Peyer's patch (tissue), 4 donors: ENCODE measurements at regions not wholly inside any gene's neighbourhood (a gene's known extent, or its start where the extent isn't known, plus 50 kb on each side); places are given as distances from the start of the nearest gene placed in this dataset.

Source experiments
- CTCF ChIP-seq, 6 experiments: fragments of 450-650 bp in 4 of 6; fragments of 200-600 bp in 2 of 6; sonication (generic) in 1 of 6; IDR thresholded peaks; one replicate each; pipeline ENCODE4 v1.5.1; 2017 to 2019; ENCODE audit warnings: antibody characterized with exemption in 6 of 6, mild to moderate bottlenecking in 3 of 6, moderate library complexity in 1 of 6
- POLR2A ChIP-seq, 2 donors: fragments of 450-650 bp; IDR thresholded peaks; one replicate each; pipeline ENCODE4 v1.5.1; 2017; ENCODE audit warnings: antibody characterized with exemption in 2 of 2, mild to moderate bottlenecking in 2 of 2, moderate library complexity in 2 of 2

GRCh38 chr20:24767623-24768100, 181.4 kb upstream of the CST7 start:
- no peak for TF ChIP-seq CTCF (IDR thresholded peaks at IDR 0.05)
- TF ChIP-seq POLR2A (IDR thresholded peaks at IDR 0.05) = no peak
